HG03378 (cell line): ENCODE measurements at regions not wholly inside any gene's neighbourhood (a gene's known extent, or its start where the extent isn't known, plus 50 kb on each side); places are given as distances from the start of the nearest gene placed in this dataset.

Source experiments
- ATAC-seq: cut with Tn5 transposase; IDR thresholded peaks from one replicate; pipeline ENCODE4 v1.9.1; 2021; ENCODE audit warnings: mild to moderate bottlenecking, moderate library complexity; ENCODE audit not compliant: unreplicated experiment

GRCh38 chr1:98211271-98211845 is 290.5 kb upstream of the DPYD start:
- no peak for ATAC-seq

DNA sequence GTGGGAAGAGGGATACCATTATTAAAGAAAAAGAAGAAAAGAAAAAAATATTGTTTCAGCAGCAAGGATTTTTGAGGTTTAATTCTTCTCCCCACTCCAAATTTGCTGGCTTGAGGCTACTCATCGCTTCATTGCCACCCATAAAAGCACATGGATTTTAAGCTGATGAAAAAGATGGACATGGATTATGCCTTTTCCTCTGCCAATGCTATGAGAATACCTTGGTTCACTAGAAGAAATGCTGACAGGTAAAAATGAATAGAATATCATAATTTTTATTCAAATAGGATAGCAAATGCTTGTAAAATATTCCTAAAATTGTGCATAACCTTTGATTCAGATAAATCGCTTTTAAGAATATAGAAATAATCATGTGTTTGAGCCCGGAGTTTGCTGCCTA is 289.7 kb upstream of the DPYD start:
- no peak for ATAC-seq

DNA sequence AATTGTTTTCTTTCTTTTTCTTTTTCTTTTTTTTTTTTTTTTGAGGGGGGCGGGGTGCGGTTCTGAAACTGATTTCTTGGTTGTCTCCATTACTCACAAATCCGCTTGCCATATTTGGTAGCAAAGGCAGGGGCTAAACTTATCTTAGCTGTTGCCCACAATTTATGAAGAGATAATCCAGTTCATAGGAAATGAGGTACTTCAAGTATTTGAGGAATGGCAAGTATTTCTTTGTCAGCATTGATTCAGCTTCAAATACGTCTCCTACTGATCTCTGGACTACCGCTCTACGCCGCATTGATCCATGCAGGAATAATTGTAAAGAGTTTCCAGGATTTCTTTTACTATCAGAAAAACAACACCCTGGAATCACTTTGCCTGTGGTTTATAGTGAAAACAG is 289.2 kb upstream of the DPYD start:
- ATAC-seq, result no peak

- ATAC-seq, result no peak
Measured at GRCh38 chr1:98205291-98206017, 284.6 kb upstream of the DPYD start.

GRCh38 chr1:98203466-98203865 is 282.6 kb upstream of the DPYD start:
- no peak for ATAC-seq

- ATAC-seq, result no peak
Measured at GRCh38 chr1:98201666-98202081, 280.8 kb upstream of the DPYD start.

GRCh38 chr1:98197356-98197755 is 276.5 kb upstream of the DPYD start:
- no peak for ATAC-seq

GRCh38 chr1:98196012-98196411 is 275.2 kb upstream of the DPYD start:
- no peak for ATAC-seq

GRCh38 chr1:98188774-98189173 is 267.9 kb upstream of the DPYD start:
- ATAC-seq, result no peak

DNA sequence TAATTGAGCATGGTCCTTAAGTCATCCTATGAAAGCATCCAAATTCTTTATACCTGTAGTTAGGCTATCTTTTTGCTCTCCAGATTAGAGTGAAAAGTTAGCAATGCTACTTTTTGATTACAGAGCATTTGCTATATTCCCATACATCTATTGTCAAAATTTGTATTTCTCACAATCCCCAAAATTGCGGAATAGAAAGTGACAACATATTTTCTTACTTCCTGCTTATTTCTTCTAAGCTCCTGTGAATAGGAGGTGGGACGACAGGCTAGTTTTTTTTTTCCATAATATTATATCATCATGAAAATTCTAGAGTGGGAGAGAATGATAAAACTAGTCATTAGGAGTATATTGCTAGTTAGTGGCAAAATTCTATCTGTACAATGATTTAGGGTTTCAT is 264.0 kb upstream of the DPYD start:
- ATAC-seq, result no peak

- ATAC-seq, result no peak
Measured at GRCh38 chr1:98181036-98181764, 260.4 kb upstream of the DPYD start.

DNA sequence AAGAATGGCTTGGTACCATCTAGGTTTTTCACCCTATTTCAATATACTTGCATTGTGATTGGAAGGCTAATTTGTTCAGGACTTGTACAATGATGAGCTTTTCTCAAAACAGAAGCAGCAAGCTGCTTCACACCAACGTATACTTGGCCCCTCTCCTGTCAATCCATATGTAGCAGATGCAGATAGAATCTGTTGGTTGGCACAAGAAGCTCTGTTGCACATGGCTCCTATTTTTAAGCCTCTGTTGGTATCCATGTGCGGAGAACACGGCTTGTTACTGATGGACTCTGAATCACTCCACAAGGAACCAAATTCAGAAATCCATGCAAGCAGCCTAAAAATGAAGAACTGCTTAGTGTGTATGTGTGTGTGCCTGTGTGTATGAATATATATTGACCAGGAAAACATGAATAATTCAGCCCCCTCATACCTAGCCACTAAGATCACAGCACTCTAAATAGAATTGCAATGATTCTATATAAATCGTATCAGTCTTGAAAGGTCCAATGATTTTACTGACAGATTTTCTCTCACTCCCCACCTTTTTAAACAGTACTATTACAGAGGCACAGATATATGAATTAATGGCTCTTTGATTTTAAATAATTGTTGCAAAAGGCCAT is 258.4 kb upstream of the DPYD start:
- no peak for ATAC-seq

DNA sequence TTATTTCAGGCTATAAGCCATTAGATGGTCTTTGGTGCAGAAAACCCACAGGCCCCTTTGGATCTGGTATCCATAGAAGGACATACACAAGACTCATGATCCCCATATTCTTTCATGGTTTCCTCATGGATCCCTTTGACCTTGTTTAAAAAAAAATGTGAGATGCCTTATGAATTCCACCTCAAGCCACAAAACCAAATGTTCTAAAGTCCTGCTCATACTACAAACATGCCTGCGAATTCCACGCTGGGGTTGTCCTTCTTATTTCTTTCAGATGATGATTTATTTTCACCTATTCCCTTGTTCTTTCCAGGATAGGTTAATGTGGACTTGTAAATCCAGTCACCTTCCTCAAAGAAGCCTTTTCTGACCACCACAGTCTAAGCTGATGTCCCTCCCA is 256.9 kb upstream of the DPYD start:
- no peak for ATAC-seq

- ATAC-seq, result no peak
Measured at GRCh38 chr1:98176936-98177335, 256.1 kb upstream of the DPYD start.

GRCh38 chr1:98176414-98176813 is 255.6 kb upstream of the DPYD start:
- no peak for ATAC-seq

DNA sequence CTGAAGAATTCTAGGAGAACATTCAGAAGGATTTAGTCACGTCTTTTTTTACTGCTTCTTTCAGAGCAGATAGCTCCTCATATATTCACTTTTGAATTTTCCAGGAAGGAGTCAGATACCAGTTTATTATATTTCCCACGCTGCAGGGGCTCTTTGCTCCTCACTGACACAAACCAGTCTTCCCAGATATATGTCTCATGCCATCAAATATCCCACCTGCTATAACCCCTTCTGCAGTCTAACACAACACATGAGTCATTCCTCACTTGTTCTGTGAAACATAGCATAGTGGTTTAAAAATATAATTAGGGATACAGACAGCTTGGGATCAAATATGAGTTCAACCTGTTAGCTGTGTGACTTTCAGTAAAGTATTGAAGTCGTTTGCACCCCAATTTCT is 251.7 kb upstream of the DPYD start:
- ATAC-seq, result no peak

DNA sequence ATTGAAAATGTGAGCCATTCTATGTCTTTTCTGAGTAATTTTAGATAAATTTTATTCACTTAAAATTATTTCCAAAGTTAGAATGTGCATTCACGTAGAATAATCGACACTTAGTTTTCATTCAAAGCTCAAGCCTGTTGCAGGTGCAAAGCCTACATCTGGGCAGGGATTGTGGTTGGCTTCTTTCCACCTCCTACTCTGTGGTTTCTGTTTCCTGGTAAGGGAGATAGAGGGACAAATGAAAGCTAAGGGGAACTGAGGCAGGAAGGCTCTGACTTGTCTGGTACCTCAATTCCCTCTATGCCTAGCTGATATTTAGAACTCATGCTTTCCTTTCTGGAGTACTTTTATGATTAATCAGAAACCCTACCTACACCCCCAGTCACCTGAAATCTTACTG is 251.2 kb upstream of the DPYD start:
- no peak for ATAC-seq

DNA sequence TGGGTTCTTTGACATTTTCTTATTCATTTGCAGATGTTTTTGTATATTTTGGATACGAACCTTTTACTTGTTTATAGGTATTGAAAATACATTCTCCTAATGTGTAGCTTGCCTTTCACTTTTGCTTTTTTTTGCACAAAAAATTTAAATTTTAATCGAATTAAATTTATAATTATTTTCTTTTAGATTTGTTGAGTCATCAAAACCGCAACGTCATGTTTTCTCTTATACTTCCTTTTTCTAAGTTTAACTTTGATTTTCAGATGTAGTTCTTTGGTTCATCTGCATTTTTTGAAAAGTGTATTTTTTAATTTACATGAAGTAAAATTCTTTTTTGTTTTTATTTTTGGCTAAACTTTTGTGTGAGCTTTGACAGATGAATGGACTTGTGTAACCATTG is 243.7 kb upstream of the DPYD start:
- no peak for ATAC-seq

DNA sequence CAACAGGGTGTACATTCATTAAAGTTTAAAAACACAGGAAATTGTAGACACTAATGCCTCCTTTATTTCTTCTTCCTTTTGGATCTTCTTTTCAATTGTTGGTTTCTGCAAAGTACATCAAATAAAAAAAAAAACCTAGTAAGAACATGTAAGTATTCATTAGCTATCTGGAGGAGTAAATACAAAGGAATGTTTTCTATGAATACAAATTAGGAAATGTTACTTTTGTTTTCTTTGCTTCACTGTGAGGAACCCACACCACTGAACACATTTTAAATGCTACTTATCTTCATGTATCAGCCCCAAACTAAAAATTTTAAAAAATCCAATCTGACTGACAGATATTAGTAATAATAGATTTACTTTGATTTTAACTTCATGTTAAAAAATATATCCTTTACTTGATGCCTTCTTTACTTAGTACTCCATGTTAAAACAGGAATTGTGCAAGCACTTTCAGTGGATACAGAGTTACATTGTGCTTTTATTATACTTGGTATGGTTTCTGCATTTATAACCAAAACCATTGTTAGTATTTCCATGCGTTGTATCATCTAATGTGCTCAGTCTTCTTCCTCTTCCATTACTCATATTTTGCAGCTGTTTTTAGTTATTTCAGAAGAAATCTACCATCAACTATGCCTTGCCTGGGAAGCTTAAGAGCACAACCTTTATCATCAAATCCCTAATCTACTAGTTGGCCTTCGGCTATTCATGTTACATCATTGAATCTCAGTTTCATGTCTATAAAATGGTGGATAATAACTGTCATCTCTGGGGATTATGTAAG is 236.9 kb upstream of the DPYD start:
- no peak for ATAC-seq

- ATAC-seq, result no peak
Measured at GRCh38 chr1:98147280-98147679, 226.4 kb upstream of the DPYD start.

GRCh38 chr1:98145655-98146054 is 224.8 kb upstream of the DPYD start:
- no peak for ATAC-seq
